HG03039 (cell line): ENCODE measurements at regions not wholly inside any gene's neighbourhood (a gene's known extent, or its start where the extent isn't known, plus 50 kb on each side); places are given as distances from the start of the nearest gene placed in this dataset.

Experiments used
- ATAC-seq: cut with Tn5 transposase; IDR thresholded peaks from one replicate; pipeline ENCODE4 v1.9.1; 2021; ENCODE audit warnings: mild to moderate bottlenecking, moderate library complexity; ENCODE audit not compliant: unreplicated experiment

DNA sequence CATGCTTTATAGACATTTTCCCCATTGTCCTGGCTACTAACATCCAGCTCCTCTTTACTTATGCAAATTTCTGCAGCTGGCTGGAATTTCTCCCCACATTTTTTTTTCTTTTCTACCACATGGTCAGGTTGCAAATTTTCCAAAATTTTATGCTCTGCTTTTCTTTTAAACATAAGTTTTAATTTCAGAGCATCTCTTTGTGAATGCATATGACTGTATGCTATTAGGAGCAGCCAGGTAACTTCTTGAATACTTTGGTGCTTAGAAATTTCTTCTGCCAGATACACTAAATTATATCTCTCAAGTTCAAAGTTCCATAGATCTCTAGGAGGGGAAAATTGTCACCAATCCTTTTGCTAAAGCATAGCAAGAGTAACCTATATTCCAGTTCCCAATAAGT lies 365.9 kb downstream of the LRFN5 start:
- ATAC-seq: no peak

- no peak for ATAC-seq
These were observed 353.6 kb downstream of the LRFN5 start for GRCh38 chr14:41960281-41960680.

- no peak for ATAC-seq
These were observed 350.8 kb downstream of the LRFN5 start for GRCh38 chr14:41957459-41957858.
